LNCaP clone FGC (cell line): ENCODE measurements at regions not wholly inside any gene's neighbourhood (a gene's known extent, or its start where the extent isn't known, plus 50 kb on each side); places are given as distances from the start of the nearest gene placed in this dataset.

Experiments used
- DNase-seq: peaks from one replicate; pipeline ENCODE4 v3.0.0-alpha.2; 2011; ENCODE audit warnings: low read depth
- H3K4me3 ChIP-seq: 2 replicates; pipeline ENCODE4 v1.5.1; 2011; ENCODE audit warnings: mild to moderate bottlenecking, low read depth, low read length, control low read depth
- CTCF ChIP-seq: IDR thresholded peaks from 2 replicates; pipeline ENCODE4 v1.5.1; 2012; ENCODE audit warnings: mild to moderate bottlenecking; ENCODE audit not compliant: control insufficient read depth, insufficient read depth; ENCODE audit errors: extremely low read depth

- no peak for TF ChIP-seq CTCF
- DNase-seq: no peak
- no peak overlapping the region for H3K4me3 ChIP-seq
These were observed 283.5 kb upstream of the PPP2R2D start for GRCh38 chr10:131617113-131617858.

GRCh38 chr10:131618587-131619267, 282.1 kb upstream of the PPP2R2D start:
- no peak for DNase-seq
- TF ChIP-seq CTCF: no peak
- no peak overlapping the region for H3K4me3 ChIP-seq

GRCh38 chr10:131620314-131620713, 280.5 kb upstream of the PPP2R2D start:
- DNase-seq: no peak
- no peak for TF ChIP-seq CTCF
- H3K4me3 ChIP-seq: no peak overlapping the region

GRCh38 chr10:131620904-131621303, 279.9 kb upstream of the PPP2R2D start:
- no peak overlapping the region for H3K4me3 ChIP-seq
- DNase-seq: no peak
- no peak for TF ChIP-seq CTCF

- no peak overlapping the region for H3K4me3 ChIP-seq
- no peak for DNase-seq
- TF ChIP-seq CTCF: no peak
These were observed 278.8 kb upstream of the PPP2R2D start for GRCh38 chr10:131621784-131622624.

GRCh38 chr10:131625041-131625440, 275.8 kb upstream of the PPP2R2D start:
- DNase-seq: no peak
- TF ChIP-seq CTCF: no peak
- no peak overlapping the region for H3K4me3 ChIP-seq
